ENCODE measurements at regions not wholly inside any gene's neighbourhood (a gene's known extent, or its start where the extent isn't known, plus 50 kb on each side); places are given as distances from the start of the nearest gene placed in this dataset.

DNA sequence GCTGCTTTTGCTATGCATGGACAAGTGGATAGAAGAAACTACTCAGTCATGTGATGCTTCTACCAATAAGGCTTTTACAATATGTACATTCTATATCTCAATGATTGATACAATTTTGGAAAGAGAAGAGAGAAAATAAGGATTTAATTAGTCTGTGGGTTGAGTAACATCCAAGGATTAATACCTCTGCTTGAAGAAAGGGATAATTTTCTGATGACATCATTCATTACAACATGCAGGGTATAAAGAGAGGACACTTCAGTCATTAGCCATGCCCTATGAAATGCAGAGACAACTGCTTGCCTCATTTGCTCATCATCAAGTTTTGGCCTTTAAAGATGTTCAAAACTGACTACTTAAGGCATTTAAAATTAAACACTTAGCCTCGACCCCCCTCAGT lies 237.3 kb downstream of the AHR start:
- TF ChIP-seq, protein P1, sequence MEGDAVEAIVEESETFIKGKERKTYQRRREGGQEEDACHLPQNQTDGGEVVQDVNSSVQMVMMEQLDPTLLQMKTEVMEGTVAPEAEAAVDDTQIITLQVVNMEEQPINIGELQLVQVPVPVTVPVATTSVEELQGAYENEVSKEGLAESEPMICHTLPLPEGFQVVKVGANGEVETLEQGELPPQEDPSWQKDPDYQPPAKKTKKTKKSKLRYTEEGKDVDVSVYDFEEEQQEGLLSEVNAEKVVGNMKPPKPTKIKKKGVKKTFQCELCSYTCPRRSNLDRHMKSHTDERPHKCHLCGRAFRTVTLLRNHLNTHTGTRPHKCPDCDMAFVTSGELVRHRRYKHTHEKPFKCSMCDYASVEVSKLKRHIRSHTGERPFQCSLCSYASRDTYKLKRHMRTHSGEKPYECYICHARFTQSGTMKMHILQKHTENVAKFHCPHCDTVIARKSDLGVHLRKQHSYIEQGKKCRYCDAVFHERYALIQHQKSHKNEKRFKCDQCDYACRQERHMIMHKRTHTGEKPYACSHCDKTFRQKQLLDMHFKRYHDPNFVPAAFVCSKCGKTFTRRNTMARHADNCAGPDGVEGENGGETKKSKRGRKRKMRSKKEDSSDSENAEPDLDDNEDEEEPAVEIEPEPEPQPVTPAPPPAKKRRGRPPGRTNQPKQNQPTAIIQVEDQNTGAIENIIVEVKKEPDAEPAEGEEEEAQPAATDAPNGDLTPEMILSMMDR (conservative IDR thresholded peaks at IDR 0.05; ENCODE audit: low read depth, low read length): no peak
- TF ChIP-seq EZH2phosphoT487 (IDR thresholded peaks at IDR 0.05; ENCODE audit: borderline replicate concordance, low read length) (no peak), EZH2 (IDR thresholded peaks at IDR 0.05; ENCODE audit: low read length, unreplicated experiment) (no peak)

All from PC-3 (cell line).